GM10248 (cell line): ENCODE measurements at regions not wholly inside any gene's neighbourhood (a gene's known extent, or its start where the extent isn't known, plus 50 kb on each side); places are given as distances from the start of the nearest gene placed in this dataset.

Experiments used
- CTCF ChIA-PET: fragments of 300-600 bp; sonication (Branson Sonifier 250); formaldehyde crosslinking; extraction: SDS; loops from one replicate; lab custom pipeline; 2021; ENCODE audit warnings: antibody characterized with exemption; lab: Yijun Ruan, JAX
- POLR2A ChIA-PET: fragments of 350-650 bp; sonication (Branson Sonifier 250); formaldehyde crosslinking; extraction: SDS; loops from one replicate; lab custom pipeline; 2020; ENCODE audit warnings: antibody characterized with exemption; lab: Yijun Ruan, JAX
- DNase-seq: peaks from one replicate; pipeline ENCODE4 v3.0.0; 2012; ENCODE audit errors: extremely low spot score
- TF ChIP-seq, protein P1 (sequence below): IDR thresholded peaks from 2 replicates; pipeline ENCODE4 v1.5.1; 2012; ENCODE audit warnings: mild to moderate bottlenecking, low read depth; ENCODE audit errors: extremely low read depth, missing control alignments, control extremely low read depth

- TF ChIP-seq, protein P1, sequence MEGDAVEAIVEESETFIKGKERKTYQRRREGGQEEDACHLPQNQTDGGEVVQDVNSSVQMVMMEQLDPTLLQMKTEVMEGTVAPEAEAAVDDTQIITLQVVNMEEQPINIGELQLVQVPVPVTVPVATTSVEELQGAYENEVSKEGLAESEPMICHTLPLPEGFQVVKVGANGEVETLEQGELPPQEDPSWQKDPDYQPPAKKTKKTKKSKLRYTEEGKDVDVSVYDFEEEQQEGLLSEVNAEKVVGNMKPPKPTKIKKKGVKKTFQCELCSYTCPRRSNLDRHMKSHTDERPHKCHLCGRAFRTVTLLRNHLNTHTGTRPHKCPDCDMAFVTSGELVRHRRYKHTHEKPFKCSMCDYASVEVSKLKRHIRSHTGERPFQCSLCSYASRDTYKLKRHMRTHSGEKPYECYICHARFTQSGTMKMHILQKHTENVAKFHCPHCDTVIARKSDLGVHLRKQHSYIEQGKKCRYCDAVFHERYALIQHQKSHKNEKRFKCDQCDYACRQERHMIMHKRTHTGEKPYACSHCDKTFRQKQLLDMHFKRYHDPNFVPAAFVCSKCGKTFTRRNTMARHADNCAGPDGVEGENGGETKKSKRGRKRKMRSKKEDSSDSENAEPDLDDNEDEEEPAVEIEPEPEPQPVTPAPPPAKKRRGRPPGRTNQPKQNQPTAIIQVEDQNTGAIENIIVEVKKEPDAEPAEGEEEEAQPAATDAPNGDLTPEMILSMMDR: no peak
- DNase-seq: no peak
- CTCF ChIA-PET: no interaction called here
- POLR2A ChIA-PET: no interaction called here
Measured at GRCh38 chr3:168844894-168845482, 749.3 kb upstream of the GOLIM4 start.

DNA sequence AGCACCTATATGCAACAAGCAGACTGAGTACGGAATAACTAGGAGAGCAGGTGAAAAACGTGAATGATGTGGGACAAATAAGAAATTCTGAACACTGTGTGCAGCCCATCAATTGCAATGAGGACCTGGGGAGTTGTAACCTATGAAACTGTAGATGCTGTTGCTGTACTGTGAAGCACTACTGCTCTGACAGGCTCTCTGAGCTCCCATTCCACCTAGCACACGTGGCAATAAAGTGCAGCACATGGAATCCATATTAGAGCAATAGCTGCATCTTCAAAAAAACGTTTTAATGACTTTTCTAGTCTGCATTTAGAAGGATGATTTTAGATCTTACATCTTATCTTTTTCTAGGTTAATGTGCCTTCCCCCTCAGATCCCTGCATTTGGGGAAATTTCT, 748.7 kb upstream of the GOLIM4 start:
- CTCF ChIA-PET: no interaction called here
- no peak for DNase-seq
- TF ChIP-seq, protein P1: no peak
- POLR2A ChIA-PET: no interaction called here

DNA sequence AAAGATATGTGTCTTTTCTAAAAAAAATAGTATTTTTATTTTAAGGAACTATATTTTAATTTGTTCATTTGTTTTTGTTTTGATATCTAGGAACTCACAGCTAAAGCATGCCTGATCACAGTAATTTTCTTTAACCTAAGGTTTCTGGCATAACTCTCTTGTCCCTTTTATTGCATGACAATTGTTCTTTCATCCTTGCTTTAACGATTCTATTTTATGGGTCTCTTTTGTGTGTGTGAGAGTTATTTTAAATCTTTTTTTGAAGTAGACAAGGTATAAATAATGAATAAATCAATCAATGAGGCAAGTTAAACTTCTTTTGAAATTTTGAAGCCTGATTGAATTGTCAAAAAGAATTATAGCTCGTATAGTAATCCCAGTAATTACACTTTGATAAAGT, 747.8 kb upstream of the GOLIM4 start:
- TF ChIP-seq, protein P1: no peak
- POLR2A ChIA-PET: no interaction called here
- CTCF ChIA-PET: no interaction called here
- DNase-seq: no peak

DNA sequence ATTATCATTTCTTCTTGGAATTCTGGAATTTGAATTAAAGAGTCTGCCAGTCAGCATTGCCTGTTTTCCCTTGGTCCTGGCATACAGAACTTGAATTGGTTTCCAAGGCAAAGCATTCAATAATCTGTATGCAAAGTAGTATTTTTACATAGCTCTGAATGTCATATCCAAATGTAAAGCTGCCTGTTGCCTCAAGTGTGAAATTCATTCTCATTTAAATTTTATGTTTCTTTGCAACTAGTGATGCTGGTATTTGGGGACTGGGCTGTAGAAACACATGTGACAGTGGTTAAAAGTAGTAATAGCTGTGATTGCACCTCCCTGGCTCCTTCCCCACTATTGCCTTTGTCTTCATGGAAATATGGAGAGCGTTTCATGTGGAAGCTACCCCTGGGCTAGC, 743.9 kb upstream of the GOLIM4 start:
- TF ChIP-seq, protein P1: no peak
- ChIA-PET CTCF (interaction anchor here (0.7 to 1.4 kb wide), 3 partner anchors 9 to 629 kb away, joined by 3 to 4 read pairs (median 3); no protein-coding TSS in a partner anchor), POLR2A (no interaction called here)
- DNase-seq: no peak

GRCh38 chr3:168834558-168834957, 738.8 kb upstream of the GOLIM4 start:
- TF ChIP-seq, protein P1: no peak
- ChIA-PET CTCF (interaction anchor here (1.2 to 2.3 kb wide), 3 partner anchors 11 to 344 kb away, joined by 3 to 7 read pairs (median 5); no protein-coding TSS in a partner anchor), POLR2A (no interaction called here)
- DNase-seq: no peak

GRCh38 chr3:168828943-168829342, 733.2 kb upstream of the GOLIM4 start:
- CTCF ChIA-PET: interaction anchor here (1.0 to 1.5 kb wide), 2 partner anchors 11 to 18 kb away, joined by 3 to 10 read pairs; no protein-coding TSS in a partner anchor
- POLR2A ChIA-PET: no interaction called here
- TF ChIP-seq, protein P1: no peak
- no peak for DNase-seq

DNA sequence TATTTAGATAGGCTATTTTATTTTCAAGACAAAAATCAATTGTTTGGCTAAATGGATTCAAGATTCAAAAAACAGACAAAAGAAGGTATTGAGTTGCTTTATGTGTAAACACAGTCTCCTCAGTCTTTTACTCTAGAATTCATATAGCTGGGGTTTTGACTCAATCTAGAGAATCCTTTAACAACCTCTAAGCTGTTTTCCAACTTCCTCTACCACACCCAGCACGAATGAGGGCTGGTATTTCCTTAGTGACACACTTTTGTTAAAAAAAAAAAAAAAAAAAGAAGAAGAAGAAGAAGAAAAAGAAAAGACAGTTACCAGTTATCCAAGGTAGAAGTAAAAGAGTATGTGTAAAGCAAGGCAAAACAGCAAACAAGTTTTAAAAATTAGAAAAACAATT, 732.8 kb upstream of the GOLIM4 start:
- CTCF ChIA-PET: interaction anchor here (1.0 to 1.5 kb wide), 2 partner anchors 12 to 19 kb away, joined by 3 to 10 read pairs; no protein-coding TSS in a partner anchor
- no peak for DNase-seq
- POLR2A ChIA-PET: no interaction called here
- TF ChIP-seq, protein P1: no peak
